ENCODE measurements at regions not wholly inside any gene's neighbourhood (a gene's known extent, or its start where the extent isn't known, plus 50 kb on each side); places are given as distances from the start of the nearest gene placed in this dataset.

- peaks cover 86% of the 10 kb centered on the region for H3K4me1 ChIP-seq (ENCODE audit: control insufficient read depth, insufficient read depth, low read length)
- no peak overlapping the region for H3K4me3 ChIP-seq (ENCODE audit: low read length)
- no peaks in the 10 kb centered on the region for H3K9me3 ChIP-seq (ENCODE audit: control insufficient read depth, low read length)
- H3K9ac ChIP-seq (ENCODE audit: low read length): no peak overlapping the region
- no peaks in the 10 kb centered on the region for H3K27me3 ChIP-seq (replicated peaks; ENCODE audit: control insufficient read depth, insufficient read depth, low read length)
- H3K36me3 ChIP-seq (ENCODE audit: control insufficient read depth, insufficient read depth, low read length, severe bottlenecking): no peaks in the 10 kb centered on the region
- DNase-seq (ENCODE audit: low read depth): no peak
These were observed 156.7 kb upstream of the DIO3 start for GRCh38 chr14:101404426-101405170.

- H3K4me3 ChIP-seq (ENCODE audit: low read length): peak overlapping the region; percentile 58
- H3K9ac ChIP-seq (ENCODE audit: low read length): peak overlapping the region; percentile 48
- no peaks in the 10 kb centered on the region for H3K9me3 ChIP-seq (ENCODE audit: control insufficient read depth, low read length)
- H3K36me3 ChIP-seq (ENCODE audit: control insufficient read depth, insufficient read depth, low read length, severe bottlenecking): no peaks in the 10 kb centered on the region
- no peaks in the 10 kb centered on the region for H3K27me3 ChIP-seq (replicated peaks; ENCODE audit: control insufficient read depth, insufficient read depth, low read length)
- DNase-seq (ENCODE audit: low read depth): peak; percentile 2
- peaks cover 84% of the 10 kb centered on the region for H3K4me1 ChIP-seq (ENCODE audit: control insufficient read depth, insufficient read depth, low read length)
These were observed 156.0 kb upstream of the DIO3 start for GRCh38 chr14:101405171-101405883.

DNA sequence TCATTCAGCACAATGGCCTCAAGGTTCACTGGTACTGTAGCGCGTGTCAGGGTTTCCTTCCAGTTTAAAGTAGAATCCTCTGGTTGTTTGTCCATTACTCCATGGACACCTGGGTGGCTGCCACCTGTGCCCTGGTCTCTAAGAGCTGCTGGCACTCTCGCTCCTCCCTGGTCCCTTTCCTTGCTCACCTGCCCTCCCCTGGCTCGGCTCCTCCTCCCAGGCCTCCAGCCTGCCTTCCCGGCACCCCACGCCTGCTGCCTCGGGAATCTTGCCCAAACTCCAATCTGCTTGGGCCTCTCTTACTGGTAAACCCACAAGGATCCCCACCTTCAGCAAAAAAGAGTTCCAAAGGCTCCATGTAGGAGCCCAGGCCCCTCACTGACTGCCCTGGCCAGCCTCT, 154.4 kb upstream of the DIO3 start:
- no peak for DNase-seq (ENCODE audit: low read depth)
- H3K4me3 ChIP-seq (ENCODE audit: low read length): no peak overlapping the region
- H3K4me1 ChIP-seq (ENCODE audit: control insufficient read depth, insufficient read depth, low read length): peaks cover 70% of the 10 kb centered on the region
- no peak overlapping the region for H3K9ac ChIP-seq (ENCODE audit: low read length)
- H3K27me3 ChIP-seq (replicated peaks; ENCODE audit: control insufficient read depth, insufficient read depth, low read length): peaks cover 5% of the 10 kb centered on the region
- no peaks in the 10 kb centered on the region for H3K36me3 ChIP-seq (ENCODE audit: control insufficient read depth, insufficient read depth, low read length, severe bottlenecking)
- no peaks in the 10 kb centered on the region for H3K9me3 ChIP-seq (ENCODE audit: control insufficient read depth, low read length)

DNA sequence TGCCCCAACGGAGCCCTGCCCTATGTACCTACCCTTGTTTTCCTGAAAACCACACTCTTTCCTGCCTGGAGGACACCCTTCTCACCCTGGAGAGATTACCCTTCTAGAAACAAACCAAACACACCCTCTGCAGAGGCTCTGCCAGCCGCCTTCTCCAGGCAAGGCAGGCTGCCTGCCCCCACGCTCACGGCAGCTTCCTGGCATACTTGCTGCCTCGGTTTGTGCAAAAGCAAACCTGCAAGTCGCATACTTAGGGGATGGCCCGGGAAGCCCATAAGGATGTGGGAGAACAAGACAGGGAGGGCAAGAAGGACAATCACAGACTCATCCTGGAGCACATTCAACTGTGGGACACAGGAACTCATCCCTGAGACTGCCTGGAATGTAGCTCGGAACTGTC, 154.0 kb upstream of the DIO3 start:
- no peak for DNase-seq (ENCODE audit: low read depth)
- Histone ChIP-seq H3K9me3 (ENCODE audit: control insufficient read depth, low read length) (no peaks in the 10 kb centered on the region), H3K27me3 (replicated peaks; ENCODE audit: control insufficient read depth, insufficient read depth, low read length) (peaks cover 9% of the 10 kb centered on the region), H3K4me3 (ENCODE audit: low read length) (no peak overlapping the region), H3K9ac (ENCODE audit: low read length) (no peak overlapping the region), H3K4me1 (ENCODE audit: control insufficient read depth, insufficient read depth, low read length) (peaks cover 69% of the 10 kb centered on the region), H3K36me3 (ENCODE audit: control insufficient read depth, insufficient read depth, low read length, severe bottlenecking) (no peaks in the 10 kb centered on the region)

- Histone ChIP-seq H3K27me3 (replicated peaks; ENCODE audit: control insufficient read depth, insufficient read depth, low read length) (peaks cover 10% of the 10 kb centered on the region), H3K4me1 (ENCODE audit: control insufficient read depth, insufficient read depth, low read length) (peaks cover 59% of the 10 kb centered on the region), H3K9me3 (ENCODE audit: control insufficient read depth, low read length) (no peaks in the 10 kb centered on the region), H3K4me3 (ENCODE audit: low read length) (peak overlapping the region; percentile 14), H3K36me3 (ENCODE audit: control insufficient read depth, insufficient read depth, low read length, severe bottlenecking) (no peaks in the 10 kb centered on the region), H3K9ac (ENCODE audit: low read length) (peak overlapping the region; percentile 57)
- DNase-seq (ENCODE audit: low read depth): peak; percentile 82
These were observed 153.0 kb upstream of the DIO3 start for GRCh38 chr14:101408077-101408831.

DNA sequence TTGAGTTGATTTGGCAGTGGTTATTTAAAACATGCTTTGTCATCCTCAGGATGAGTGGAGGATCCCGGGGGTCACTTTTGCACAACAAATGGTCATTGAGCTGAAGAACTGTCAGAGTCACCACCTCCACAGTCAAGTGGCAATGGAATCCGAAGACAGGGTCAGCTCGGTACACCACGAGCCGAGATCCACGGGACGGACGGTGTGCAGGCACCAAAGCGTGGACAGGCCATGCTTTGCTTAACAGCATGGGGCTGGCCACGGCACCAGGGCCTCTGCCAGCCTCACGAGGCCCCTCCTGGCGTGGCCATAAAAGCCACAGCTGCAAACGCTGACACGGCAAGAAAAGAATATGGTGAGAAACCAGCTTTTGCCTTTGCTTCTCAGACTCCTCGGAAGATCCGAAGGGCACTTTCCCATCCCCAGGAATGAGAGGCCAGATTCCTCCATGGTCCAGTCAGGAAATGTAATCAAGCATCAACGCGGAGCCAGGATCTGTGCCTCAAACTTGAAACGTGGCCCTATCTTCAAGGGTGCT, 152.2 kb upstream of the DIO3 start:
- H3K36me3 ChIP-seq (ENCODE audit: control insufficient read depth, insufficient read depth, low read length, severe bottlenecking): no peaks in the 10 kb centered on the region
- H3K4me1 ChIP-seq (ENCODE audit: control insufficient read depth, insufficient read depth, low read length): peaks cover 53% of the 10 kb centered on the region
- DNase-seq (ENCODE audit: low read depth): no peak
- H3K9me3 ChIP-seq (ENCODE audit: control insufficient read depth, low read length): no peaks in the 10 kb centered on the region
- peaks cover 11% of the 10 kb centered on the region for H3K27me3 ChIP-seq (replicated peaks; ENCODE audit: control insufficient read depth, insufficient read depth, low read length)
- H3K4me3 ChIP-seq (ENCODE audit: low read length): peak overlapping the region; percentile 14
- no peak overlapping the region for H3K9ac ChIP-seq (ENCODE audit: low read length)

- H3K9ac ChIP-seq (ENCODE audit: low read length): no peak overlapping the region
- no peak overlapping the region for H3K4me3 ChIP-seq (ENCODE audit: low read length)
- H3K27me3 ChIP-seq (replicated peaks; ENCODE audit: control insufficient read depth, insufficient read depth, low read length): peaks cover 21% of the 10 kb centered on the region
- DNase-seq (ENCODE audit: low read depth): no peak
- H3K36me3 ChIP-seq (ENCODE audit: control insufficient read depth, insufficient read depth, low read length, severe bottlenecking): no peaks in the 10 kb centered on the region
- peaks cover 43% of the 10 kb centered on the region for H3K4me1 ChIP-seq (ENCODE audit: control insufficient read depth, insufficient read depth, low read length)
- no peaks in the 10 kb centered on the region for H3K9me3 ChIP-seq (ENCODE audit: control insufficient read depth, low read length)
These were observed 151.2 kb upstream of the DIO3 start for GRCh38 chr14:101410126-101410525.

DNA sequence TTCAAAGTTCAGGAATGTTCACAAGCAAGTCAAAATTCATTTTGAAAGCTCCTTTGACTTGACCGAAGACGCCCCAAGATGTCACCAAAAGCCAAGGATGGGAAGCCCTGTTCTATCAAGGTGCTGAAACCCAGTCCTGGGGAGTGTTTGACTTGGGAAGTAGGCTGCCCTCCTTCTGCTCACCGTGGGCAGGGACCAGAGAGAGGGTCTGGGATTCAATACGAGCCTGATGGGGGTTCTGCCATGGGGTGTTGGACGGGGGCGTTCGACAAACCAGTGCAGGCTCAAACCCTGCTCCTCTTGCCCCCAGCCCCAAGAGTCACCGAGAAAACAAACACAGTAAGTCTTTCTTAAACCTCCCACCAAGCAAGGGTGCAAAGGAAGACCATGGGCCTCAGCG, 150.1 kb upstream of the DIO3 start:
- H3K36me3 ChIP-seq (ENCODE audit: control insufficient read depth, insufficient read depth, low read length, severe bottlenecking): no peaks in the 10 kb centered on the region
- peaks cover 31% of the 10 kb centered on the region for H3K27me3 ChIP-seq (replicated peaks; ENCODE audit: control insufficient read depth, insufficient read depth, low read length)
- peaks cover 34% of the 10 kb centered on the region for H3K4me1 ChIP-seq (ENCODE audit: control insufficient read depth, insufficient read depth, low read length)
- no peak overlapping the region for H3K9ac ChIP-seq (ENCODE audit: low read length)
- no peaks in the 10 kb centered on the region for H3K9me3 ChIP-seq (ENCODE audit: control insufficient read depth, low read length)
- no peak overlapping the region for H3K4me3 ChIP-seq (ENCODE audit: low read length)
- DNase-seq (ENCODE audit: low read depth): no peak

GRCh38 chr14:101411779-101412178, 149.5 kb upstream of the DIO3 start:
- no peak for DNase-seq (ENCODE audit: low read depth)
- Histone ChIP-seq H3K4me3 (ENCODE audit: low read length) (no peak overlapping the region), H3K9me3 (ENCODE audit: control insufficient read depth, low read length) (peaks cover 2% of the 10 kb centered on the region), H3K4me1 (ENCODE audit: control insufficient read depth, insufficient read depth, low read length) (peaks cover 28% of the 10 kb centered on the region), H3K9ac (ENCODE audit: low read length) (no peak overlapping the region), H3K36me3 (ENCODE audit: control insufficient read depth, insufficient read depth, low read length, severe bottlenecking) (no peaks in the 10 kb centered on the region), H3K27me3 (replicated peaks; ENCODE audit: control insufficient read depth, insufficient read depth, low read length) (peaks cover 31% of the 10 kb centered on the region)

GRCh38 chr14:101412739-101413138, 148.6 kb upstream of the DIO3 start:
- H3K27me3 ChIP-seq (replicated peaks; ENCODE audit: control insufficient read depth, insufficient read depth, low read length): peaks cover 31% of the 10 kb centered on the region
- no peaks in the 10 kb centered on the region for H3K36me3 ChIP-seq (ENCODE audit: control insufficient read depth, insufficient read depth, low read length, severe bottlenecking)
- H3K9me3 ChIP-seq (ENCODE audit: control insufficient read depth, low read length): peaks cover 8% of the 10 kb centered on the region
- peaks cover 18% of the 10 kb centered on the region for H3K4me1 ChIP-seq (ENCODE audit: control insufficient read depth, insufficient read depth, low read length)
- H3K9ac ChIP-seq (ENCODE audit: low read length): no peak overlapping the region
- no peak overlapping the region for H3K4me3 ChIP-seq (ENCODE audit: low read length)
- DNase-seq (ENCODE audit: low read depth): no peak

GRCh38 chr14:101417434-101417833, 143.9 kb upstream of the DIO3 start:
- Histone ChIP-seq H3K36me3 (ENCODE audit: control insufficient read depth, insufficient read depth, low read length, severe bottlenecking) (no peaks in the 10 kb centered on the region), H3K27me3 (replicated peaks; ENCODE audit: control insufficient read depth, insufficient read depth, low read length) (peaks cover 21% of the 10 kb centered on the region), H3K9me3 (ENCODE audit: control insufficient read depth, low read length) (peaks cover 21% of the 10 kb centered on the region), H3K4me3 (ENCODE audit: low read length) (no peak overlapping the region), H3K4me1 (ENCODE audit: control insufficient read depth, insufficient read depth, low read length) (no peaks in the 10 kb centered on the region), H3K9ac (ENCODE audit: low read length) (no peak overlapping the region)
- no peak for DNase-seq (ENCODE audit: low read depth)

Data from adipocyte (in vitro differentiated cells).